Hepatocyte (in vitro differentiated cells): ENCODE measurements at regions not wholly inside any gene's neighbourhood (a gene's known extent, or its start where the extent isn't known, plus 50 kb on each side); places are given as distances from the start of the nearest gene placed in this dataset.
A peak's percentile ranks its signal among the peaks of the same experiment; 100 is the strongest.

Source experiments
- DNase-seq: peaks from one replicate; pipeline ENCODE4 v3.0.0-alpha.2; 2016; ENCODE audit warnings: low spot score
- H2AFZ ChIP-seq: fragments of 200-600 bp; sonication (generic); 2 replicates; pipeline ENCODE4 v1.6.0; 2016; ENCODE audit warnings: antibody characterized with exemption, mild to moderate bottlenecking
- H3K27ac ChIP-seq: fragments of 200-600 bp; sonication (generic); 2 replicates; pipeline ENCODE4 v1.5.1; 2016; ENCODE audit warnings: mild to moderate bottlenecking
- H3K27me3 ChIP-seq: fragments of 200-600 bp; sonication (generic); 2 replicates; pipeline ENCODE4 v1.6.1; 2016
- H3K36me3 ChIP-seq: fragments of 200-600 bp; sonication (generic); replicated peaks from 2 replicates; pipeline ENCODE4 v1.5.1; 2016; ENCODE audit warnings: low read depth; ENCODE audit not compliant: insufficient read depth
- H3K4me1 ChIP-seq: fragments of 200-600 bp; sonication (generic); 2 replicates; pipeline ENCODE4 v1.5.1; 2016; ENCODE audit warnings: mild to moderate bottlenecking, moderate library complexity; ENCODE audit not compliant: insufficient read depth
- H3K4me2 ChIP-seq: fragments of 200-600 bp; sonication (generic); 2 replicates; pipeline ENCODE4 v1.6.0; 2016
- H3K4me3 ChIP-seq: fragments of 200-600 bp; sonication (generic); 2 replicates; pipeline ENCODE4 v1.5.1; 2016; ENCODE audit warnings: mild to moderate bottlenecking
- H3K79me2 ChIP-seq: fragments of 200-600 bp; sonication (generic); 2 replicates; pipeline ENCODE4 v1.6.0; 2017; ENCODE audit warnings: mild to moderate bottlenecking
- H3K9me2 ChIP-seq: fragments of 200-600 bp; sonication (generic); replicated peaks from 2 replicates; pipeline ENCODE4 v1.6.0; 2017; ENCODE audit warnings: mild to moderate bottlenecking; ENCODE audit not compliant: insufficient read depth
- H3K9me3 ChIP-seq: fragments of 200-600 bp; sonication (generic); 2 replicates; pipeline ENCODE4 v1.5.1; 2016; ENCODE audit warnings: low read depth, mild to moderate bottlenecking
- H4K20me1 ChIP-seq: fragments of 200-600 bp; sonication (generic); 2 replicates; pipeline ENCODE4 v1.6.0; 2016; ENCODE audit warnings: mild to moderate bottlenecking; ENCODE audit not compliant: insufficient read depth, poor library complexity, severe bottlenecking
- CTCF ChIP-seq: fragments of 200-600 bp; sonication (generic); IDR thresholded peaks from 2 replicates; pipeline ENCODE4 v1.5.1; 2016; ENCODE audit warnings: antibody characterized with exemption, mild to moderate bottlenecking; ENCODE audit not compliant: poor library complexity
- EZH2 ChIP-seq: fragments of 200-600 bp; sonication (generic); IDR thresholded peaks from 2 replicates; pipeline ENCODE4 v1.6.1; 2016; ENCODE audit warnings: antibody characterized with exemption, mild to moderate bottlenecking, borderline replicate concordance
- EZH2phosphoT487 ChIP-seq: fragments of 200-600 bp; sonication (generic); IDR thresholded peaks from one replicate; pipeline ENCODE4 v1.6.1; 2018; ENCODE audit warnings: antibody characterized with exemption, mild to moderate bottlenecking, low read depth, moderate library complexity; ENCODE audit not compliant: unreplicated experiment, severe bottlenecking
- WGBS: methylation state at CpG from one replicate; pipeline ENCODE4 v1.1.6; 2016; ENCODE audit warnings: low lambda C conversion rate; ENCODE audit errors: missing lambda C conversion rate; 5-methylcytosine and 5-hydroxymethylcytosine counted together

- Histone ChIP-seq H3K4me3 (no peak overlapping the region), H3K36me3 (no peaks in the 10 kb centered on the region), H3K27ac (no peak overlapping the region), H2AFZ (no peak overlapping the region), H3K9me2 (no peaks in the 10 kb centered on the region), H3K27me3 (peaks cover 54% of the 10 kb centered on the region), H3K4me2 (no peak overlapping the region), H4K20me1 (no peaks in the 10 kb centered on the region), H3K4me1 (no peaks in the 10 kb centered on the region), H3K9me3 (no peaks in the 10 kb centered on the region), H3K79me2 (no peaks in the 10 kb centered on the region)
- TF ChIP-seq CTCF: no peak
- no peak for TF ChIP-seq EZH2
- TF ChIP-seq EZH2phosphoT487: no peak
- 57% methylated on average over 4 of the region's 4 CpGs for WGBS
- no peak for DNase-seq
Measured at GRCh38 chr22:22420580-22420979, 88.0 kb downstream of the ZNF280B start.

- Histone ChIP-seq H3K36me3 (no peaks in the 10 kb centered on the region), H3K27me3 (peaks cover 49% of the 10 kb centered on the region), H3K27ac (no peak overlapping the region), H3K79me2 (no peaks in the 10 kb centered on the region), H3K9me3 (no peaks in the 10 kb centered on the region), H2AFZ (no peak overlapping the region), H3K4me2 (no peak overlapping the region), H3K4me1 (no peaks in the 10 kb centered on the region), H3K9me2 (no peaks in the 10 kb centered on the region), H4K20me1 (no peaks in the 10 kb centered on the region), H3K4me3 (no peak overlapping the region)
- WGBS: 76% methylated on average over 5 of the region's 5 CpGs
- TF ChIP-seq EZH2 (no peak), EZH2phosphoT487 (no peak), CTCF (no peak)
- no peak for DNase-seq
Measured at GRCh38 chr22:22421392-22421791, 87.2 kb downstream of the ZNF280B start.

- TF ChIP-seq EZH2phosphoT487 (no peak), CTCF (peak; percentile 73), EZH2 (no peak)
- H3K27ac ChIP-seq: no peak overlapping the region
- H3K9me3 ChIP-seq: no peaks in the 10 kb centered on the region
- no peak overlapping the region for H2AFZ ChIP-seq
- H4K20me1 ChIP-seq: no peaks in the 10 kb centered on the region
- WGBS: 6% methylated on average over 6 of the region's 6 CpGs
- no peaks in the 10 kb centered on the region for H3K4me1 ChIP-seq
- peaks cover 42% of the 10 kb centered on the region for H3K27me3 ChIP-seq
- H3K4me2 ChIP-seq: no peak overlapping the region
- no peak overlapping the region for H3K4me3 ChIP-seq
- no peaks in the 10 kb centered on the region for H3K9me2 ChIP-seq
- H3K79me2 ChIP-seq: no peaks in the 10 kb centered on the region
- DNase-seq: peak; percentile 85
- H3K36me3 ChIP-seq: no peaks in the 10 kb centered on the region
Measured at GRCh38 chr22:22422629-22423112, 85.9 kb downstream of the ZNF280B start.

- Histone ChIP-seq H3K4me2 (no peak overlapping the region), H2AFZ (no peak overlapping the region), H3K9me2 (no peaks in the 10 kb centered on the region), H4K20me1 (no peaks in the 10 kb centered on the region), H3K9me3 (no peaks in the 10 kb centered on the region), H3K36me3 (no peaks in the 10 kb centered on the region), H3K27ac (no peak overlapping the region), H3K4me3 (no peak overlapping the region), H3K79me2 (no peaks in the 10 kb centered on the region), H3K27me3 (peaks cover 39% of the 10 kb centered on the region), H3K4me1 (no peaks in the 10 kb centered on the region)
- no peak for DNase-seq
- 86% methylated on average over 3 of the region's 3 CpGs for WGBS
- TF ChIP-seq EZH2phosphoT487: no peak
- no peak for TF ChIP-seq EZH2
- TF ChIP-seq CTCF: no peak
Measured at GRCh38 chr22:22423681-22424080, 84.9 kb downstream of the ZNF280B start.
